GM19025 (cell line): ENCODE measurements at regions not wholly inside any gene's neighbourhood (a gene's known extent, or its start where the extent isn't known, plus 50 kb on each side); places are given as distances from the start of the nearest gene placed in this dataset.

ENCODE experiments used
- ATAC-seq: cut with Tn5 transposase; IDR thresholded peaks from one replicate; pipeline ENCODE4 v1.9.1; 2021; ENCODE audit warnings: mild to moderate bottlenecking, low read depth, moderate library complexity; ENCODE audit not compliant: unreplicated experiment

DNA sequence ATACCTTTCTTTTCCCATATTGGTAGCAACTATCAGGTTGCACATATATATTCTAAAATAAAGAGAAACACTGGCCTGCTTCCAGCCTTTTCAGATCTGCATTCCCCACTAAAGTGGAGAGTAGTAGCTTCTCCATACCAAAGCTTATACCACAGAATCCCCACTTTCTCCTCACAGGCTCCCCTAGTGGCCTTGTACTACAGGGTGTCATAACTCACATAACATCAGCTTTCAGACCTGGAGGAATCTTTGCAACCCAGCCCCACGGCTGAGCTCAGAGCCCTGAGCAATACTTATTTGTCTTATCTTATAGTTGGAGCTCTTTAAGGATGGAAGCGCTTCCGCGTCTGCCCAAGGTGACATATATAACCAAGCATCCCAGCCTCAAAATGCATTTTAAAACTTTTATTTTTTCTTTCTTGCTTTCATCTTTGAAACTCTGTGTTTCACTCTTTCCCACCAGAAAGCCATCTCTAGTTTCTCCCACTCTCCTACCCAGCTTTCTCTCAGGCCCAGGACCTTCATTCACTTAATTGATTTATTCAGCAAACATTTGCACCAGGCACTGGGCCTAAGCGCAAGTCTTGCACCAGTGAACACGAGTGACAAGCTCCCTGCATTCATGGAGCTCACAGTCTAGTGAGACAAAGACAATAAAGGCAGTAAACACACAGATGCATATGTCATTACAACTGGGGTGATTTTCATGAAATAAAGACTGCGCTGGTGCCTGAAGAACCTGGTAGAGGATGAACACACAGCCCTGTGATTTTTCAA is 254.7 kb downstream of the IPO8 start:
- no peak for ATAC-seq

DNA sequence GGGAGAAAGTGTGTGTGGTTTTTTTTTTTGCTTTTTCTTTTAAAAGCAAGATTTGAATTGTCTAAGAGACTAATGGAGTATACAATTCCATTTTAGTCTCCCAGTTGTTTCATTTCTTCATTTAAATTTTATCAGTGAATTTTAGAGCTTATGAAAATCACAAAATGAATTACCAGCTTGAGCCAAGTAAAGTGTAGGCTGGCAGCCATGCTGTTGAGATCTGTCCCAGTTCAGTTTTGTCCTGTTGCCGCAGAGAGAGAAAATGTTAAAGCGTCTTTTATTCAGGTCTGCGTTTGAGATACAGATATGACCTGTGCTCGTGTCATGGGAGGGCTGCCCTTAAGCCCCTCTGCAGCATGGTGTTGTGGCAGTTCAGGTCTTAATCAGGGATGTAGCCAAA is 256.5 kb downstream of the IPO8 start:
- no peak for ATAC-seq

DNA sequence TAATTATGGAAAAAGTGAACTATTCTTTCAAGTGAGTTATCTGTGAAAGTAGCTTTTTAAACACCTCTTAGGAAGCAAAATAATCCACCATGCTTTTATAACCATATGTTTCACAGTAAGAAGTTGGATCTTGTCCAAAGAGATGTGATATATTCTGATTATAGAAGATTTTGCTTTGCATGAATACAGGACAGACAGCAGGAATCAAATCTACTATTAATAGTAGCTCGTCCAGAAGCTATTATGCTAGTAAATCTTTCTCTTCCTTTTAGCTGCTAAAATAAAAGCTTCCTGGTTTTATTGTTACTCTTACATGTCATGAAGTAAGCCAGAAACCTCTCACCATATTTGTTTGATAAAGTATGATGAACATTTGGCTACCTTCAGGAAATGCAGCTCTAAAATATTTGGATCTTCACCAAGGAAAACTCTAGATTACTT is 257.0 kb downstream of the IPO8 start:
- ATAC-seq, result no peak

DNA sequence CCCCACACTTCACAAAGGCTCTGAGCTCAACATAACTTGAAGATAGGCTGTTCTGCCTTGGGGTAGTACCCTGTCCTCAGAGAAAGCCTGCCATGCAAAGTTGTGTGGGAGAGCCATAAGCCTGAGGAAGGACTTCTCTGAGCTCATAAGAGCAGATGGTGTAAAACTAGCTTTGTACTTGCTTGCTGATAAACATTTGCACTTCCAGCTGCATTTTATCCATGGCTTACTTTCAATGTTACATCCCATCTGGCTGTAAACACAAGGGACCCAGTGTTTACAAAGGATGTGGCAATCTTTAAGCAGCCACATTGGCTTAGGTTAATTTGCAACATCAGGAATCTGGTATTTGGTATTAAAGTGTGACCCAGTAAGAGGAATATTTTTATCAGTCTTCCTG is 258.1 kb downstream of the IPO8 start:
- no peak for ATAC-seq

DNA sequence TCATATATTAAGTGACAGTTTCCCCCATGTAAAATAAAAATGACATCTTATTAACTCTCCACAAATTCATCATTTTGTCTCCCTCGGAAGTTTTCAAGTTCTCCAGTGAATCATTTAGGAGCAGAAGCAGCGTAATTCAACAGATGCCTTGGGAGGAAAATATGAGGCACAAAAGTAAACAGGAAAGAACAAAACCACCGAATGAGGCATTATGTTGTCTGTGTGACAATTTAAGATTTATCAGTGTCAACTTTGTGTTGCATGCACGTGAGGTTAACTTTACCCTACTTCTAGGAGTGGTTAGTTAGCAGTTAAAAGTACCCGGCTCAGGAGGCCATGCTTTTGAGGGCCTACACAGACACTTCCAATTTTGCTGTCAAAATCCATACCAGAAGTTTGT is 258.6 kb downstream of the IPO8 start:
- no peak for ATAC-seq

DNA sequence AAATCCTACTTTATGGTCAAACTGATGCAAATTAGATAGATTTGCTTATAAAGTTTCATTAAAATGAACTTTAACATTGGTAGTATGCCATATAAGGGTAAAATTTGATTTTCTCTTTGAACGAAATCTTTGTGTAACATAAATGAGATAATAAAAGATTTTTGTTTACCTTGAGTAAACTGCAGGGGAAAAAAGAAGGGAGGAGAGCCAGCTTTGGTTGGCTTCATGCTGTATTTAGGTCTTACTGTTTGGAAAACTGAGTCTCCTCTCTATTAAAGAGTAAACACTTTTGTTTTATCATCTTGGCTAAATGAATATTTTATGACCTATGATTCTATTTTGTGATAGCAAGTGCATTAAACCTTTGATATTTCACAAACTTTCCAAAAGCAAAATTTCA is 267.6 kb downstream of the IPO8 start:
- no peak for ATAC-seq

DNA sequence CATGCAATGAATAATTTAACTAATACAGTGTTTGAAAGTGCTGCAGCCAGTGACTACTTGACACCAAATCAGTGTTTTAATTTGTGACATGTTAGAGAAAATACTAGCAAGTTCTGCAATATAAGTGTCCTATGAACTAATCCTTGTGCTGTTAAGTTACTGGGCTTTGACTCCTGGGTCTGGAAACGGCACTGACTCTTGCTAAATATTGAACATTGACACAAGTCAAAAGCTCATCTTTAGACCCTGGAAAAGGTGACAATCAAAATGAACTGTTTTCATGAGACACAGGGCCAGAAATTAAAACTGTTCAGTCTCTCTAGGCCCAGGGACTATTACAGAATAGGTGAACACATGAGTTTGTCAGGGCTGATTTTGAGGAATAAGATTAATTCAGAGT is 268.1 kb downstream of the IPO8 start:
- no peak for ATAC-seq

DNA sequence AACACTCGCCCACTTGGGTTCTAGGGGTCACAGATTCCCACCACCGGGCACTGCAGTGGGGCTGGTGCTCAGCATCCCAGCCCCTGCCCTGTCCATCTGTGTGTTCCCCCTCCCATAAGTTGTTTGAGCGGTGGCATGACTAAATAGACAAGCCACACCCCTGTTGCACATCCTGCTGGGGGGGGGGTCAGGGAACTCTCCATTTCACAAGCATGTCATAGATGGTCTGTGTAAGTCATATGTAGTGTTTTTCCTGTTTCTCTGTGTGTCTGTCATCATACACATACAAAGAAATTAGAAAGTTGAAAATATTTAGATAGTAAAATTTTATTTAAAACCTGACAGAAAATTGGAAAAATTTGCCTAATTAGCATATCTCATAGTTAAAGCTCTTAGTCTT is 270.2 kb downstream of the IPO8 start:
- ATAC-seq, result no peak

DNA sequence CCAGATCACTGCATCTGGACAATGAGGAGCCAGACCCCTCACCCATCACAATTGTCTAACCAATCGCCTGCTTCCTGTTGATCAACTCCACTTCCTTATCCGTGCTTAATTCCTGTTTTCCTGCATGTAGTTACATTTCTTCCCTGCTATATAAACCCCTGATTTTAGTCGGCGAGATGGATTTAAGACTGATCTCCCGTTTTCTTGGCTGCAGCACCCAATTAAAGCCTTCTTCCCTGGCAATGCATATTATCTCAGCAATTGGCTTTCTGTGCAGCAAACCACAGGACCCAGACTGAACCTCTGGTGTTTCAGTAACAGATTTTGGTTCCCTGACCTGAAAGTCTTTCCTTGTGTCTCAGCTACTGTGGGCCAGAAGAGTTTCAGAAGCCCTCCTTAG is 272.3 kb downstream of the IPO8 start:
- no peak for ATAC-seq

DNA sequence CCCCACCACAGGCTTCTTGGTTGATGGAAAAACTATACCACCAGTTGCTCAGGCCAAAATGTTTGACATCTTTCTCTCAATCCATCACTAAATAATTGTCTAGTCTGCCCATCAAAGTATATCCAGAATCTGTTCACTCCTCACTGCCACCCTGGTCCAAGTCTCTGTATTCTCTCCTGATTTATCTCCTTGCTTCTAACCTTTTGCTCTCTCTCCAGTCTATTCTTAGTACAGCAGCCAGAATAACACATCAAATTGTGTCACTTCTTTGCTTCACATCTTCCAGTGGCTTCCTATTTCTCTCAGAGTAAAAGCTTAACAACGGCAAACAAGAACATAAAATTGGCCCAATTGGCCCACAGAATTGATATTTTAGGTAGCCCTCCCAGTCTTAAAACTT is 272.8 kb downstream of the IPO8 start:
- ATAC-seq, result no peak

DNA sequence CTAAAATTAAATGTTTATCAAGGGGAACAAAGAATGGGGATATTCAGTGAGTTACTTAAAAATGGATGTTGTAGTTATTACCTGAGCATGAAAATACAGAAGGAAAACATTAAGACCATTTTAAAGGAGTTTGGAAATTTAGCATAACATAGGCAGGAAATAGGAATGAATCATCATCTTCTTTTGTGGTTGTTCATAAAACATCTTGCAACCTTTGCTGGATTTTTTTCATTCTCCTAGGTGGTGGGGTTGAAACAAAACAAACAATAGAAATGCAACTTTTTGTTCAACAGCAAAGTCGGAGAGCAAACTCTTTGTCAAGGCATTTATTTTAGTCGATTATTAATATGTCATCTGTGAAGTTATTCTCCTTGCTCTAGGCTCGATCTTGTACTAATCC is 275.1 kb downstream of the IPO8 start:
- no peak for ATAC-seq

DNA sequence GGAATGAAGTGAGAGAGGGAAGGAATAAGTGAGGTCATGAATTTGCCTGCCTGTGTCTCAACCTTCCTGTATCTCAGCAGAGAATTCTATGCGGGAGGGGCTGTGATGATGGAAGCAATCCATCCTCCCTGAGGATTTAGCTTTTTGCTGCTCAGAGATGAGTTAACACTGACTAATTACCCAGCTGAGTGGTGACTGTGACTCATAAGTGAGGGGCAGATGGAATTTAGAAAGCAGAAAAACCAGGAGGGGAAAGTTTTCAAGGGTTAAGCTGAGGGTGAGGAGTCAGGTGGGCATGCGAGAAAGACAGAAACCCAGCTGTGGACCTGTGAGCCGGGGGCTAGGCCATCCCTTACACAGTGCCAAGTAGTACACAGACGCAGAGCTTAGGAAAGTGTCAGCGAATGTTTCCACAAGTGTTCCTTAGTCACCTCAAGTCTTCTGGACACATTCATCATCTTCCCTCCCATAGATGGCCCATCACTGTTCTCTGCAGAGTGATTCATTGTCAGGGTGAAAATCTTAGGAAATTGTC is 277.9 kb downstream of the IPO8 start:
- ATAC-seq, result no peak

DNA sequence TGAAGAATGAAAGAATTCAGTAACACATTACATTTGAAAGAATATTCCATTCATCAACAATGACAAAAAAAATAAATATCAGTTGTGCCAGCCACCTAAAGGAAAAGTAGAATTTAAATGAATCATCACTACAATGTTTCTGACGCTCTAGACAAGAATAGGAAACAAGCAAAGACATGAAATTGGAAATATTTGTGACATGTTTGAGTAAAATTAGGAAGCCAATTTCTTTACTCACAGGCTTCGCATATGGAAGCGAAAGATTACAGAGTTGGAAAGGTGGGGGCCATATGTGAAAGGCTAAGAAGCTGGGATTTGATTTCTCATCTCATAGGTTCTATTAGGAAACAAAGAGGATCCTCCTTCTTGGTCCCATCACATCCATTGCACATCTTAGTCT is 279.0 kb downstream of the IPO8 start:
- no peak for ATAC-seq

DNA sequence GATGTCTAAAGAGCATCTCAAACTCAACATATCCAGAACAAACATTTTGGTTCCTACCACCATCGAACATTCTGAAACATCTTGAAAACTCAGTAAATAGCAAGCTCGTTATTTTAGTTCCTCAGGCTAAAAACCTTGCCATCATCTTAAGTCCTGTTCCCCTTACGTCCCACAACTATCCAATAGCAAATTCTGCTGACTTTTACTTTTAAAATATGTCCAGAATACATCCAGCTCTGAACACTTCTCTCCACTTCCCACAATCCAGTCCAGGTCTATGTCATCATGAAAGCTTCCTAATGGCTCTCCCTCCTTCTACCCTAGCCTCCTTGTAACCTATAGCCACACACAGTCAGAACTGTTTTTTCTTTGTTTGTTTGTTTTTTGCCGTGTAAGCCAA is 279.9 kb downstream of the IPO8 start:
- no peak for ATAC-seq

DNA sequence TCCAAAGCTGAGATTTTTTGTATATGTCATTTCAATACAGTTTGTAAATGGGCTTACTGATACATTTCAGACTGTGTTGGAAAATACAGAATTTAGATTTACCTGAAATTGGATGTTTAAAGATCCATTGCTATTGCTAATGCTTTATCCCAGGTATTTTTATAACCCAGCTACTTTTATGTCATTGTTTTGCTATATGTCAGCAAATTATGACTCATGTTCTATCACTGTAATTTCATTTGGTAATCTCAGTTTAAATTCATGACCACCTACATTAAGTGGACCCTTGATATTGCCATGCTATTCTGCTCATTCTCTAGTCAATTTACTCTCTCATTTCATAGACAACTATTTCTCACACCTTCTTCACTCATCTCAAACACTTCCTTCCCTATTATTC is 281.2 kb downstream of the IPO8 start:
- no peak for ATAC-seq

DNA sequence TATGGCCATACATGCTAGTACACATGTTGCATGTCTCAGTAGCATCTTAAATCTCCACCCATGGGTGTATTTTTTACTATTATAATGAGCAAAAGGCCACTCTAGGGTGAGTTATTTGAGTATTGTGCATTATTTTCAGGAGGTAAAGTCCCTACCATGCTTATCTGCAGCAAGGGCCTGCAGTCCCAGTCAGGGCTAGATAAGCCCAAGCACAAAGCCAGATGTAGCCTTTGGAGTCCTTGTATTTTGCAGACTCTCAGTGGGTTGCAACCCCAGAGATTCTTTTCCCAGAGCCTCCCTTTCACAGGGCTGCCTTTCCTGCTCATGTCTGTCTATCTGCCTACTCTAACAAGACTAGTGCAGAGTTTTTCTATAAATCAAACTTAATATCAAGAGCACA is 295.3 kb downstream of the IPO8 start:
- ATAC-seq, result no peak

DNA sequence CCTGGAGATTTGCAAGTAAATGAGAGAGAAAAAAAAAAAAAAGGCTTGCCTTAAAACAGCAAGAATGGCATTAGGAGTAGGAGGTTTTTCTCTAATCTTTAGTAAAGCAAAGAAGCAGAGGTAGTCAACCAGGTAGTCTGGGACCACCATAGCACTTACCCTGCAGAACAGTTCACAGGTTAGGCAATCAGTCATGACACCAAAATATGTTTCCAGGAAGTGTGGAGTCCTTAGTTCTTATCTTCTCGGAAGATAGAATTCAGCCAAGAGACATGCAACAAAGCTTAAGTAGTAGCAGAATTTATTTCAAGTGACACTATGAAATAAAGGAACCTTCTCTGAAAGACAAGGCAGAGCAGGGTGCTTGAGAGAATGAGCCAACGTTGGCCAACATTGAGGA is 295.8 kb downstream of the IPO8 start:
- no peak for ATAC-seq

DNA sequence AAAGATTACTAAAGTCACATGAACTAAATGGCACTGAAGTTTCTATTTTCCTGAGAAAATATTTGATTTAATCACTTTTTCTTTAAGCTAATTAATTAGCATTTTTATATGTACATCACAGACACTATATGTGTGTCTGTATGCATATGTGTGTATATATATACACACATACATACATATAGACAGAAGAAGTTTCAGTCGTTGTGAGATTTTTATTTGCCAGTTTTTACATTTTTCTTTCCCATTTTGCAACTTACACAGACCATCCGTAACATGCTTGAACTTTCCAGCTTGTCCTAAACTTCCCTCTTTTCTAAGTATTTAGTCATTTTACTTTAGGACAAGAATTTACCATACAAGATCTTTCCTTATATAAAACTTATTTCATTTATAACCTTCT is 299.1 kb downstream of the IPO8 start:
- no peak for ATAC-seq

DNA sequence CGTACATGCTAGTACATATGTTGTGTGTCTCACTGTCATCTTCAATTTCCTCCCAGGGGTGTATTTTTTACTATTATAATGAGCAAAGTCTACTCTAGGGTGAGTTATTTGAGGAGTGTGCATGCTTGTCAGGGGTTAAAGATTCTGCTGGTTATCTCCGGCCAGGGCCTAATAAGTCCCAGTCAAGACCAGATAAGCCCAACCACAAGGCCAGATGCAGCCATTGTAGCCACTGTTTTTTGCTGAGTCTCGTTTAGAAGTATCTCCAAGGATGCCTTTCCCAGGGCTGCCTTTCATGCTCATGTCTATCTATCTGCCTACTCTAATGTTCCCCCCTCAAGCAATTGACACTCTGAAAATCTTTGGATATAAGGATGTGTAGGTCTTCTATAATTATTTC is 300.5 kb downstream of the IPO8 start:
- no peak for ATAC-seq

DNA sequence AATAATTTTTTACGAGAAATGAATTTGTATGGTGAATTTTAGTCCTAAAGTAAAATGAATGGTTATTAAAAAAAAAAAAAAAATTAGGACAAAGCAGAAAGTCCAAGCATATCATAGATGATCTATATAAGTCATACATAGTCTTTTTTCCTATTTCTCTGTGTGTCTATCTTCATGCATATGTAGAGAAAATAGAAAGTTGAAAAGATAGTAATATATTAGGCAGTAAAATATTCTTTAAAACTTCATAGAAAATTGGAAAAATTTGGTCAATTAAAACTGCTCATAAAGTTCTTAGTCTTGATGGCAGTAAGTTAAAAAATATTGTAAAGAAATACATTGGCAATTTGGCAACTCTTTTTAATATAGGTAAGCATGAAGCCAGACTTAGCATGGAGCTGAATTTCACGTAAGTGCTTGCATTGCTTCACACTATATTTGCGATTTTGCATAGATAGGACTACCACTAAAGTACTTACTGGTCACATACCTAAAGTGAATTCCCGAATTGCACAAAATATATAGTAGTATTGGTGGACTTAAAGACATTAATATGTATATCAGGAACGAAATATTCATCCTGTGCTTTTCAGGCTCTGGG is 303.8 kb downstream of the IPO8 start:
- ATAC-seq, result no peak

DNA sequence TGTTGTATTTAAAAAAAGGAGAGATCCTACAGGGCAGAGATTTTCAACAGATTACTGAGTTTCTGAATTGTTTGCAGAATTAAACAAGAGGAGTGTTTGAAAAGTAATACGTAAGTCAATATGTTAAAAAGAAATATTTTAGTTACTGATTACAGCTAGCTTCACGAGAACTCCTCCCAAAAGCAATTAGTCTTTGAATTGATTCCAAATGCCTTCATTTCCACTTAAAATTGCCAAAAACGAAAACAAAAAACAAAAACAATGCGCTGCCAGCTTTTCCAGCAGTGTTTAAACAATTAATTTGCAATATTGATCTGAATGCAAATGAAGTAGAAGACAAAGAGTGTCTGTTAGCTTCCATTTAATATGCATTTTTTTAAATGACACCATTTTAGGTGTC is 310.0 kb downstream of the IPO8 start:
- no peak for ATAC-seq

DNA sequence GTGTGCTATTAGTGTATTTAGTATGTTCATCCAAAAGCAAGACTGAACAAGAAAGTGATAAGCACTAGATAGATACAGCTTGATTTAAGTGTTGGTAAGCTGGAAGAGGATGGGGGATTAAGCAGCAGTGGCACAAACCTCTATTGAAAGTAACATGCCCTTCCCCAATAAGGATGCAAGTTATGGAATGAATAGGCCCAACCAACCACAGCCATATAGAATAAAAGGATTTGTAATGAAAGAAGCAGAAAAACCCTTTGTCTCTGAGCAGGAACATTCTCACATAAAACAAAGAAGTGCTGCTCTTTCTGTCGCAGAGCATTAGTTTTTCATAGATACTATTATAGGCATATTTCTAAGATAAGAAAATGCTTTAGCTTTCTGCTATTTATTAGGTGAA is 310.7 kb downstream of the IPO8 start:
- no peak for ATAC-seq
